ENCODE measurements at regions not wholly inside any gene's neighbourhood (a gene's known extent, or its start where the extent isn't known, plus 50 kb on each side); places are given as distances from the start of the nearest gene placed in this dataset.
"Not testable (repeated sequence)": the region's sequence is repeated elsewhere in the genome, so short reads cannot be mapped to it uniquely, and the experiment has no call there.

GRCh38 chr3:75906555-75907112, 121.3 kb upstream of the ZNF717 start:
- H3K27me3 ChIP-seq (replicated peaks; ENCODE audit: insufficient read depth, low read length): no peaks in the 10 kb centered on the region
- H3F3A ChIP-seq (ENCODE audit: insufficient read depth, low read length): no peaks in the 10 kb centered on the region
- H3K4me3 ChIP-seq (ENCODE audit: low read length): no peak overlapping the region
- TF ChIP-seq, protein P1, sequence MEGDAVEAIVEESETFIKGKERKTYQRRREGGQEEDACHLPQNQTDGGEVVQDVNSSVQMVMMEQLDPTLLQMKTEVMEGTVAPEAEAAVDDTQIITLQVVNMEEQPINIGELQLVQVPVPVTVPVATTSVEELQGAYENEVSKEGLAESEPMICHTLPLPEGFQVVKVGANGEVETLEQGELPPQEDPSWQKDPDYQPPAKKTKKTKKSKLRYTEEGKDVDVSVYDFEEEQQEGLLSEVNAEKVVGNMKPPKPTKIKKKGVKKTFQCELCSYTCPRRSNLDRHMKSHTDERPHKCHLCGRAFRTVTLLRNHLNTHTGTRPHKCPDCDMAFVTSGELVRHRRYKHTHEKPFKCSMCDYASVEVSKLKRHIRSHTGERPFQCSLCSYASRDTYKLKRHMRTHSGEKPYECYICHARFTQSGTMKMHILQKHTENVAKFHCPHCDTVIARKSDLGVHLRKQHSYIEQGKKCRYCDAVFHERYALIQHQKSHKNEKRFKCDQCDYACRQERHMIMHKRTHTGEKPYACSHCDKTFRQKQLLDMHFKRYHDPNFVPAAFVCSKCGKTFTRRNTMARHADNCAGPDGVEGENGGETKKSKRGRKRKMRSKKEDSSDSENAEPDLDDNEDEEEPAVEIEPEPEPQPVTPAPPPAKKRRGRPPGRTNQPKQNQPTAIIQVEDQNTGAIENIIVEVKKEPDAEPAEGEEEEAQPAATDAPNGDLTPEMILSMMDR (IDR thresholded peaks at IDR 0.05; ENCODE audit: low read length): no peak
- TF ChIP-seq EZH2 (optimal IDR thresholded peaks at IDR 0.05; ENCODE audit: low read depth, low read length) (no peak), EZH2phosphoT487 (IDR thresholded peaks at IDR 0.05; ENCODE audit: low read length) (no peak)
- H3K36me3 ChIP-seq (replicated peaks; ENCODE audit: insufficient read depth, low read length): no peaks in the 10 kb centered on the region
- H3K79me2 ChIP-seq (ENCODE audit: low read length): no peaks in the 10 kb centered on the region
- no peak for DNase-seq
- H3K9me2 ChIP-seq (replicated peaks; ENCODE audit: insufficient read depth, low read length): no peaks in the 10 kb centered on the region
- H3K4me1 ChIP-seq (ENCODE audit: low read length): no peaks in the 10 kb centered on the region
- no peak overlapping the region for H3K27ac ChIP-seq (ENCODE audit: low read length)
- H4K20me1 ChIP-seq (ENCODE audit: insufficient read depth, low read length): no peaks in the 10 kb centered on the region
- no peak overlapping the region for H2AFZ ChIP-seq (ENCODE audit: low read length)
- no peaks in the 10 kb centered on the region for H3K9me3 ChIP-seq (replicated peaks; ENCODE audit: insufficient read depth, low read length)
- no peak overlapping the region for H3K4me2 ChIP-seq (ENCODE audit: low read depth, low read length)
- no peak overlapping the region for H3K9ac ChIP-seq (ENCODE audit: low read length)

DNA sequence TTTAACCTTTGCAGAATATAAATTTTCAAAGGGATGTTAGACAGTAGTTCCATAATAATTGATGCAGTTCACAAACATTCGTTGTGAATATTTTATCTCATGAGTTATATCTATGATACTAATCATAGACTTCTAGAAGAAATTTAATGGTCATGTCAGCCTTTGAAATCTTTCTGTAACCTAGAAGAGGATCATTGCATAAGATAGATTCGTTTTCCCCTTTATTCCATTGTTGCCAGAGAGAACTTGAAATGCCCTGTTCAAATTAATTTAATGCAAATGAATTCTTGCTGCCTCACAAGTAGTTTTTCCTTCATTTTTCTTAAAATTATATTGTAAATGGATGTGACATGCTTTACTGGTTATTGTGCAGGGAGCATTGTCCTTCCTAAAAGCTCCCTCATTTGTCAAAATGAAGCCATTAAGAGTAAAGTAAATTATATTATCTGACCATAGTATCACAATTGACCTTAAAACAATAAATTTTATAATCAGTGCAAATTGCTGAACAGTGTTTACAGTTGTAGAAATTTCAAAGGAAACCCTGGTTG, 128.5 kb upstream of the ZNF717 start:
- H2AFZ ChIP-seq (ENCODE audit: low read length): no peak overlapping the region
- no peak overlapping the region for H3K4me2 ChIP-seq (ENCODE audit: low read depth, low read length)
- H4K20me1 ChIP-seq (ENCODE audit: insufficient read depth, low read length): no peaks in the 10 kb centered on the region
- H3K36me3 ChIP-seq (replicated peaks; ENCODE audit: insufficient read depth, low read length): no peaks in the 10 kb centered on the region
- TF ChIP-seq, protein P1 (IDR thresholded peaks at IDR 0.05; ENCODE audit: low read length): no peak
- TF ChIP-seq EZH2 (optimal IDR thresholded peaks at IDR 0.05; ENCODE audit: low read depth, low read length): no peak
- H3F3A ChIP-seq (ENCODE audit: insufficient read depth, low read length): no peaks in the 10 kb centered on the region
- no peaks in the 10 kb centered on the region for H3K79me2 ChIP-seq (ENCODE audit: low read length)
- H3K4me3 ChIP-seq (ENCODE audit: low read length): no peak overlapping the region
- no peak overlapping the region for H3K9ac ChIP-seq (ENCODE audit: low read length)
- H3K27me3 ChIP-seq (replicated peaks; ENCODE audit: insufficient read depth, low read length): no peaks in the 10 kb centered on the region
- DNase-seq: no peak
- H3K9me3 ChIP-seq (replicated peaks; ENCODE audit: insufficient read depth, low read length): no peaks in the 10 kb centered on the region
- H3K27ac ChIP-seq (ENCODE audit: low read length): no peak overlapping the region
- no peaks in the 10 kb centered on the region for H3K4me1 ChIP-seq (ENCODE audit: low read length)
- no peaks in the 10 kb centered on the region for H3K9me2 ChIP-seq (replicated peaks; ENCODE audit: insufficient read depth, low read length)

DNA sequence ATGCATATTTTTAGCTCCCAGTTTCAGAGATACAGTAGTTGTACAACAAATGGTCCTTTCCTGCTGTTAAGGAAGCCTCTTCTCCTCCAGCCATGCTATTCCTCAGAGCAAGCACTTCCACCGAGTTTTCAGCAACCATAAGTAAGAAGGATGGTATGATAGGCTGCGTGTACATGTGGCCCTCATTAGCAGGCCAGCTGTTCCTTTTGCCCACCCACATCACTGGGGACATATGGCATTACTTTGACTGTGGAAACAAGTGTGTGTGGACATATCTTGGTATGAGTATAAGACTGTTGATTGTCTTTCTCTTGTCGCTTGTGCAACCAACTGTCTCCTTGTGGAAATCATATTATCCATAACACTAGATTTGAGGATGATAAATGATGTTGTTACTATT, 129.4 kb upstream of the ZNF717 start:
- H3K36me3 ChIP-seq (replicated peaks; ENCODE audit: insufficient read depth, low read length): not testable (repeated sequence)

DNA sequence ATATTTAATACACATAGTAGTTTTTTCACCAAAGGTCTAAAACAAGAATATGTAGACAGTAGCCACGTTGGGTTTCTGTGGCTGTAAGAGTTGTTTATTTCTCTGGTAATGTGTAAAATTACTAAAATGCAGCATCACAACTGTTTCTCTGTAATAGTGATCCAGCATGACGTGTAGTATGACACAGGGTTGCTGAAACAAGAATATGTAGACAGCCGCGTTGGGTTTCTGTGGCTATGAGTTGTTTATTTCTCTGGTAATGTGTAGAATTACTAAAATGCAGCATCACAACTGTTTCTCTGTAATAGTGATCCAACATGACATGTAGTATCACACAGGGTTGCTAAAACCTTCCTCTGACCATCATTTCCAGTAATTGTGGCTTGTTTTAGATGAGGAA, 153.6 kb upstream of the ZNF717 start:
- Histone ChIP-seq H3K9ac (ENCODE audit: low read length) (no peak overlapping the region), H3K4me1 (ENCODE audit: low read length) (no peaks in the 10 kb centered on the region), H3K4me2 (ENCODE audit: low read depth, low read length) (no peak overlapping the region), H3K9me3 (replicated peaks; ENCODE audit: insufficient read depth, low read length) (no peaks in the 10 kb centered on the region), H3F3A (ENCODE audit: insufficient read depth, low read length) (no peaks in the 10 kb centered on the region), H3K36me3 (replicated peaks; ENCODE audit: insufficient read depth, low read length) (no peaks in the 10 kb centered on the region), H3K79me2 (ENCODE audit: low read length) (no peaks in the 10 kb centered on the region), H3K27me3 (replicated peaks; ENCODE audit: insufficient read depth, low read length) (no peaks in the 10 kb centered on the region), H2AFZ (ENCODE audit: low read length) (no peak overlapping the region), H3K27ac (ENCODE audit: low read length) (no peak overlapping the region), H4K20me1 (ENCODE audit: insufficient read depth, low read length) (no peaks in the 10 kb centered on the region), H3K4me3 (ENCODE audit: low read length) (no peak overlapping the region), H3K9me2 (replicated peaks; ENCODE audit: insufficient read depth, low read length) (no peaks in the 10 kb centered on the region)
- no peak for DNase-seq
- TF ChIP-seq EZH2 (optimal IDR thresholded peaks at IDR 0.05; ENCODE audit: low read depth, low read length): no peak
- TF ChIP-seq, protein P1 (IDR thresholded peaks at IDR 0.05; ENCODE audit: low read length): no peak
- TF ChIP-seq EZH2phosphoT487 (IDR thresholded peaks at IDR 0.05; ENCODE audit: low read length): no peak

More for the DNA sequence above, 129.4 kb upstream of the ZNF717 start:
- not testable (repeated sequence) for H3K9me3 ChIP-seq (replicated peaks; ENCODE audit: insufficient read depth, low read length); H3F3A ChIP-seq (ENCODE audit: insufficient read depth, low read length); H3K4me3 ChIP-seq (ENCODE audit: low read length); DNase-seq; H2AFZ ChIP-seq (ENCODE audit: low read length); H3K4me1 ChIP-seq (ENCODE audit: low read length); H3K9ac ChIP-seq (ENCODE audit: low read length); H3K27me3 ChIP-seq (replicated peaks; ENCODE audit: insufficient read depth, low read length); H3K9me2 ChIP-seq (replicated peaks; ENCODE audit: insufficient read depth, low read length); H3K79me2 ChIP-seq (ENCODE audit: low read length); H3K4me2 ChIP-seq (ENCODE audit: low read depth, low read length); H3K27ac ChIP-seq (ENCODE audit: low read length); H4K20me1 ChIP-seq (ENCODE audit: insufficient read depth, low read length)
